ENCODE measurements at regions not wholly inside any gene's neighbourhood (a gene's known extent, or its start where the extent isn't known, plus 50 kb on each side); places are given as distances from the start of the nearest gene placed in this dataset.
"Not testable (repeated sequence)": the region's sequence is repeated elsewhere in the genome, so short reads cannot be mapped to it uniquely, and the experiment has no call there.

DNA sequence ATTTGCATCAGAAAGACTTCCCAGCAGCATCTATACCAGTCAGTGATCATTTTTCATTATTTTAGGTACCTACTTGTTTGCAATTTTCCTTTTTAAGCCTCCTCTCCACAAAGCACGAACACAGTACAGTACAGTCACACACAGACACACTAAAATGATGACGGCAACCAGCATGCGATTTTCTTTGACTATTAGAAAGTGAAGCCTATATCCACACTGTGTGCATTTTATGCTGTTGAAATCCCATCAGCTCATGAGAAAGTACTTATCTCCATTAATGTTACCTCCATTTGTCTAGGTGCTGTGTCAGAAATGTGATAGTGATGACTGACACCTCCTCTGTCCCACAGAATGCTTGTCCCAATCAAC is 294.7 kb upstream of the MEIS2 start:
- H3K27me3 Mint-ChIP-seq: no peaks in the 10 kb centered on the region
- intact Hi-C loops (cut with micrococcal nuclease): no loop called here
- no peaks in the 10 kb centered on the region for H3K36me3 Mint-ChIP-seq (ENCODE audit: low read depth)
- no peak for DNase-seq
- peaks cover 9% of the 10 kb centered on the region for H3K9me3 Mint-ChIP-seq
- no peak overlapping the region for H3K27ac Mint-ChIP-seq
- no peak overlapping the region for H3K4me3 Mint-ChIP-seq
- H3K4me1 Mint-ChIP-seq: no peaks in the 10 kb centered on the region

- Mint-ChIP-seq H3K27ac (no peak overlapping the region), H3K4me3 (no peak overlapping the region), H3K9me3 (peaks cover 4% of the 10 kb centered on the region), H3K27me3 (no peaks in the 10 kb centered on the region), H3K4me1 (no peaks in the 10 kb centered on the region), H3K36me3 (ENCODE audit: low read depth) (no peaks in the 10 kb centered on the region)
- DNase-seq: no peak
- intact Hi-C loops (cut with micrococcal nuclease): no loop called here
Observed at GRCh38 chr15:37397266-37398022, 297.1 kb upstream of the MEIS2 start.

- Mint-ChIP-seq H3K4me3 (no peak overlapping the region), H3K27me3 (no peaks in the 10 kb centered on the region), H3K27ac (no peak overlapping the region), H3K4me1 (no peaks in the 10 kb centered on the region), H3K36me3 (ENCODE audit: low read depth) (no peaks in the 10 kb centered on the region), H3K9me3 (peaks cover 4% of the 10 kb centered on the region)
- intact Hi-C loops (cut with micrococcal nuclease): no loop called here
- DNase-seq: no peak
Observed at GRCh38 chr15:37416103-37416502, 315.8 kb upstream of the MEIS2 start.

- DNase-seq: no peak
- Mint-ChIP-seq H3K9me3 (no peaks in the 10 kb centered on the region), H3K36me3 (ENCODE audit: low read depth) (no peaks in the 10 kb centered on the region), H3K4me3 (no peak overlapping the region), H3K4me1 (no peaks in the 10 kb centered on the region), H3K27ac (no peak overlapping the region), H3K27me3 (no peaks in the 10 kb centered on the region)
- intact Hi-C loops (cut with micrococcal nuclease): no loop called here
Observed at GRCh38 chr15:37425541-37425940, 325.2 kb upstream of the MEIS2 start.

DNA sequence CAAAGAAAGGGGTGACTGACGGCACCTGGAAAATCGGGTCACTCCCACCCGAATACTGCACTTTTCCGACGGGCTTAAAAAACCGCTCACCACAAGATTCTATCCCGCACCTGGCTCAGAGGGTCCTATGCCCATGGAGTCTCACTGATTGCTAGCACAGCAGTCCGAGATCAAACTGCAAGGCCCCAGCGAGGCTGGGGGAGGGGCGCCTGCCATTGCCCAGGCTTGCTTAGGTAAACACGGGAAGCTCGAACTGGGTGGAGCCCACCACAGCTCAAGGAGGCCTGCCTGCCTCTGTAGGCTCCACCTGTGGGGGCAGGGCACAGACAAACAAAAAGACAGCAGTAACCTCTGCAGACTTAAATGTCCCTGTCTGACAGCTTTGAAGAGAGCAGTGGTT is 327.0 kb upstream of the MEIS2 start:
- H3K9me3 Mint-ChIP-seq; DNase-seq; H3K4me1 Mint-ChIP-seq; H3K4me3 Mint-ChIP-seq; intact Hi-C loops (cut with micrococcal nuclease); H3K27me3 Mint-ChIP-seq; H3K27ac Mint-ChIP-seq; H3K36me3 Mint-ChIP-seq (ENCODE audit: low read depth): not testable (repeated sequence)

- no peaks in the 10 kb centered on the region for H3K27me3 Mint-ChIP-seq
- no peak overlapping the region for H3K4me3 Mint-ChIP-seq
- no peak overlapping the region for H3K27ac Mint-ChIP-seq
- intact Hi-C loops (cut with micrococcal nuclease): no loop called here
- no peaks in the 10 kb centered on the region for H3K9me3 Mint-ChIP-seq
- H3K4me1 Mint-ChIP-seq: no peaks in the 10 kb centered on the region
- no peaks in the 10 kb centered on the region for H3K36me3 Mint-ChIP-seq (ENCODE audit: low read depth)
- DNase-seq: no peak
Observed at GRCh38 chr15:37446921-37447320, 346.6 kb upstream of the MEIS2 start.

- Mint-ChIP-seq H3K27ac (no peak overlapping the region), H3K36me3 (ENCODE audit: low read depth) (no peaks in the 10 kb centered on the region), H3K4me1 (no peaks in the 10 kb centered on the region), H3K4me3 (no peak overlapping the region), H3K27me3 (no peaks in the 10 kb centered on the region), H3K9me3 (peaks cover 11% of the 10 kb centered on the region)
- no peak for DNase-seq
- intact Hi-C loops (cut with micrococcal nuclease): no loop called here
Observed at GRCh38 chr15:37452498-37452897, 352.1 kb upstream of the MEIS2 start.

DNA sequence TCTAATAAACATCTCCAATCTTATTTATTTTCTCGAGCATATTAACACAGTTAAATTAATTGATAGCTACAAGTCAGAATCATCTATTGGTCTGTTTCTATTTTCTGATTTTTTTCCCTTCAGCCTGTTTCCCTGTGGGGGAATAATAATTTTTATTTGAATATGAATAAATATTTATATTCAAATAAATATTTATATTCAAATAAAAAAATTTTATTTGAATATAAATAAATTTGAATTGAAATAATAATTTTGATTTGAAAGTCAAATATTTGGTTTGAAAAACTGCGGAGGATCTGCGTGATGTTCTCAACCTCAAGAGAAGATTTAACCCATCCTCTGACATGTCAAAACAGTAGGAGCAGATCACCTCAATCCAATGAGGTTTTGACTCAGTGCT is 380.1 kb upstream of the MEIS2 start:
- Mint-ChIP-seq H3K36me3 (ENCODE audit: low read depth) (no peaks in the 10 kb centered on the region), H3K4me3 (no peak overlapping the region), H3K9me3 (peaks cover 7% of the 10 kb centered on the region), H3K27me3 (no peaks in the 10 kb centered on the region), H3K4me1 (no peaks in the 10 kb centered on the region), H3K27ac (no peak overlapping the region)
- intact Hi-C loops (cut with micrococcal nuclease): no loop called here
- no peak for DNase-seq

DNA sequence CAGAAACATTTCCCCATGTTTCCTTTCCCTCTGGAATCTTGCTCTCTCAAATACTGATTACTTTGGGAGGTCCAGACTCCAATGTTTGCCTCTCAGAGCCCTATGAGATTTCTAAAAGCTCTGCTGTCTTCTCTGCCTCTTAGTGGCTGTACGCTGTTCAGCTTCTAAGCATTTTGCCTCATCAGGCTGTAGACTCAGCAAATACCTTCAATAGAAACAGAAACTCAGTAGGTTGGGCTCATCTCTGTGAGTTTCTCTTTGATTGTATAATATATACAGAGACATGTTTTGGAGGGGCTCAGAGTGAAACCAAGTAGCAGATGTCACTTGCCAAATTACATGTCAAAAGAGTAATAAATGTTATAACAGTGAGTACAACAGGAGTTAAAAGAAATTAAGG is 380.8 kb upstream of the MEIS2 start:
- Mint-ChIP-seq H3K4me1 (no peaks in the 10 kb centered on the region), H3K36me3 (ENCODE audit: low read depth) (no peaks in the 10 kb centered on the region), H3K27me3 (no peaks in the 10 kb centered on the region), H3K27ac (no peak overlapping the region), H3K9me3 (peaks cover 7% of the 10 kb centered on the region), H3K4me3 (no peak overlapping the region)
- DNase-seq: no peak
- intact Hi-C loops (cut with micrococcal nuclease): no loop called here

DNA sequence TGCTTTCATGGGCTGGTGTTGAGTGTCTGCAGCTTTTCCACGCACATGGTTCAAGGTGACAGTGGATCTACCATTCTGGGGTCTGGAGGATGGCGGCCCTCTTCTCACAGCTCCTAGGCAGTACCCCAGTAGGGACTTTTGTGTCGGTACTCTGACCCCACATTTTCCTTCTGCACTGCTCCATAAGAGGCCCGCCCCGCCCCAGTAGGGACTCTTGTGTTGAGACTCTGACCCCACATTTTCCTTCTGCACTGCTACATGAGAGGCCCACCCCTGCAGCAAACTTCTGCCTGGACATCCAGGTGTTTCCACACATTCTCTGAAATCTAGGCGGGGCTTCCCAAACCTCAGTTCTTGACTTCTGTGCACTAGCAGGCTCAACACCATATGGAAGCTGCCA is 383.4 kb upstream of the MEIS2 start:
- Mint-ChIP-seq H3K9me3 (peaks cover 7% of the 10 kb centered on the region), H3K4me1 (no peaks in the 10 kb centered on the region), H3K27me3 (no peaks in the 10 kb centered on the region), H3K4me3 (no peak overlapping the region), H3K36me3 (ENCODE audit: low read depth) (no peaks in the 10 kb centered on the region), H3K27ac (no peak overlapping the region)
- no peak for DNase-seq
- intact Hi-C loops (cut with micrococcal nuclease): no loop called here

DNA sequence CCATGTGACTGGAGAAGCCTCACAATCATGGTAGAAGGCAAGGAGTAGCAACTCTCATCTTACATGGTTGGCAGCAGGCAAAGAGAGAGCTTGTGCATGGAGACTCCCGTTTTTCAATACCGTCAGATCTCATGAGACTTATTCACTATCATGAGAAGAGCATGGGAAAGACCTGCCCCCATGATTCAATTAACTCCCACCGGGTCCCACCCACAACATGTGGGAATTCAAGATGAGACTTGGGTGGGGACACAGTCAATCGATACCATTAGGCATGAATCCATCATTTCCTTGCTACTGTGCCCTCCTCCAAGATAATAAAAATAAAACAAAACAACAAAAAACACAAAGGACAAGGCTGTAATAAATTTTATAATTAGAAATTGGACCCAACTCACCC is 384.7 kb upstream of the MEIS2 start:
- no peaks in the 10 kb centered on the region for H3K36me3 Mint-ChIP-seq (ENCODE audit: low read depth)
- intact Hi-C loops (cut with micrococcal nuclease): no loop called here

DNA sequence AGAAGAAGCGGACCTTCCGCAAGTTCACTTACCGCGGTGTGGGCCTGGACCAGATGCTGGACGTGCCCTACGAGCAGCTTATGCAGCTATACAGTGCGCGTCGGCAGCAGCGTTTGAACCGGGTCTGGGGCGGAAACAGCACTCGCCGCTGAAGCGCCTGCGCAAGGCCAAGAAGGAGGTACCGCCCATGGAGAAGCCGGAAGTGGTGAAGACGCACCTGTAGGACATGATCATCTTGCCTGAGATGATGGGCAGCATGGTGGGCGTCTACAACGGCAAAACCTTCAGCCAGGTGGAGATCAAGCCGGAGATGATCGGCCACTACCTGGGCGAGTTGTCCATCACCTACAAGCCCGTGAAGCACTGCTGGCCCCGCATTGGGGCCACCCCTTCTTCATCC is 390.4 kb upstream of the MEIS2 start:
- H3K4me3 Mint-ChIP-seq: no peak overlapping the region
- H3K27me3 Mint-ChIP-seq: no peaks in the 10 kb centered on the region
- no peak for DNase-seq
- H3K36me3 Mint-ChIP-seq (ENCODE audit: low read depth): no peaks in the 10 kb centered on the region
- intact Hi-C loops (cut with micrococcal nuclease): no loop called here
- no peak overlapping the region for H3K27ac Mint-ChIP-seq
- H3K4me1 Mint-ChIP-seq: no peaks in the 10 kb centered on the region
- peaks cover 7% of the 10 kb centered on the region for H3K9me3 Mint-ChIP-seq

More for the DNA sequence above, 384.7 kb upstream of the MEIS2 start:
- Mint-ChIP-seq H3K9me3 (peaks cover 14% of the 10 kb centered on the region), H3K4me3 (no peak overlapping the region), H3K4me1 (no peaks in the 10 kb centered on the region), H3K27me3 (no peaks in the 10 kb centered on the region), H3K27ac (no peak overlapping the region)
- no peak for DNase-seq

- intact Hi-C loops (cut with micrococcal nuclease): no loop called here
- H3K9me3 Mint-ChIP-seq: peaks cover 13% of the 10 kb centered on the region
- H3K4me1 Mint-ChIP-seq: no peaks in the 10 kb centered on the region
- H3K36me3 Mint-ChIP-seq (ENCODE audit: low read depth): no peaks in the 10 kb centered on the region
- no peaks in the 10 kb centered on the region for H3K27me3 Mint-ChIP-seq
- no peak overlapping the region for H3K4me3 Mint-ChIP-seq
- no peak for DNase-seq
- no peak overlapping the region for H3K27ac Mint-ChIP-seq
Observed at GRCh38 chr15:37516621-37517020, 416.3 kb upstream of the MEIS2 start.

DNA sequence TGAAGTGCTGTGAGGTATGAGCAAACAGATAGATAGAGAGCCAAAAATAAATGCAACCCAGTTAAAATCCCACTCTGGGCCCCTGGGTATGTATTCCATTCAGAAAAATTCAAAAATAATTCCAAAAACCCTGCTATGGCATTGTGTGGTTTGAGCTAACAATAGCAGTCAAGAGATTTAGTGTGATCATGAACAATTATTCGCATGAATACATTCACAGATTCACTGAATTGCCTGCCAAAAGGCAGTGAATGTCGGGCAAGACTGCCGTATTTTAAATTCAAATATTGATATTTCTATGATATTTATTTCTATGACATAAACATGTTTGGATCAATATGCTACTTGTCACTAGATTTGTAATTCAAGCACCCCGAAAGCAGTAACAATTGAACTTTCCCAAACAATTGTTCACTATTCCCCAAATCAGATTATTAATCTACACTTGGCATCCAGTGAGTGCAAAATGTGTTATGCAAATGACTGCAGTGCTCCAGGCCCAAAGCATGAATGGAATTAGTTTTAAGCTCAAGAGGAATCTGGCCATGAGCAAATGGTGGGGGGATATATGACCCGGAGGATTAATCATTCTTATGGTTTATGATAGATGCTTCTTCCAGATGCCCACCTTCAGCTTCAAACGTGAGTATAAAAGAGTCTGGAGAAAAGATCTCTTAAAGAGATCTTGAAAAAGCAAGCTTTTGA is 417.0 kb upstream of the MEIS2 start:
- Mint-ChIP-seq H3K36me3 (ENCODE audit: low read depth) (no peaks in the 10 kb centered on the region), H3K27me3 (no peaks in the 10 kb centered on the region), H3K27ac (no peak overlapping the region), H3K9me3 (peaks cover 11% of the 10 kb centered on the region), H3K4me3 (no peak overlapping the region), H3K4me1 (no peaks in the 10 kb centered on the region)
- DNase-seq: no peak
- intact Hi-C loops (cut with micrococcal nuclease): no loop called here

GRCh38 chr15:37518436-37518835 is 416.0 kb upstream of the TMCO5A start:
- H3K4me1 Mint-ChIP-seq: no peaks in the 10 kb centered on the region
- intact Hi-C loops (cut with micrococcal nuclease): no loop called here
- DNase-seq: no peak
- no peak overlapping the region for H3K4me3 Mint-ChIP-seq
- no peaks in the 10 kb centered on the region for H3K27me3 Mint-ChIP-seq
- H3K9me3 Mint-ChIP-seq: peaks cover 11% of the 10 kb centered on the region
- H3K27ac Mint-ChIP-seq: no peak overlapping the region
- H3K36me3 Mint-ChIP-seq (ENCODE audit: low read depth): no peaks in the 10 kb centered on the region

Data from activated CD4-positive, alpha-beta T cell treated with anti-CD3 and anti-CD28 coated beads, Interleukin-2, amount 10 ng/mL, durations not matched to agents 24 days and 14 days (primary cell).